SK-N-MC (cell line): ENCODE measurements at regions not wholly inside any gene's neighbourhood (a gene's known extent, or its start where the extent isn't known, plus 50 kb on each side); places are given as distances from the start of the nearest gene placed in this dataset.

Source experiments
- EZH2 ChIP-seq: fragments of 200-600 bp; sonication (generic); IDR thresholded peaks from one replicate; pipeline ENCODE4 v1.6.1; 2017; ENCODE audit warnings: antibody characterized with exemption
- POLR2AphosphoS5 ChIP-seq: IDR thresholded peaks from 2 replicates; pipeline ENCODE4 v1.6.1; 2012; ENCODE audit warnings: mild to moderate bottlenecking, low read depth, low read length, borderline replicate concordance

DNA sequence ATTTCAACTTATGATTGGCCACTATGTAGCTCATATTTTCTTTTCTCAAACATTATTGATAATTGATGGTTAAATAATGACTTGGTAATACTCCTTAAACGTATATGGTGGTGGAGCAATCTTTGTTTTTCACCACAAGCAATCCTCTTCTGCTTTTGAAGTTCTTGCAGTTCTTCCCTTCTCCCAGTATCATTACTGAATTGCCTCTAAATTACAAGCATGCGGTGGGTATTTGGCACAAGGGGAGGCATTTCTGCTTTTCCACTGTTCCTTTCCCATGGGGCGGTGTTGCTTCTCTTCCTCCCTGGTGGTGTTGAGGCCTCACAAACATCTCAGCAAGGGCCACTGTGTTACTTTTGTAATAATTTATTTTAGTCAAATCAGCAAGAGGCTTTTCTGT, 234.4 kb upstream of the RXFP2 start:
- TF ChIP-seq EZH2 (no peak), POLR2AphosphoS5 (no peak)
